PFSK-1 (cell line): ENCODE measurements at regions not wholly inside any gene's neighbourhood (a gene's known extent, or its start where the extent isn't known, plus 50 kb on each side); places are given as distances from the start of the nearest gene placed in this dataset.

Experiments
- FOXP2 ChIP-seq: optimal IDR thresholded peaks from 2 replicates; pipeline ENCODE3; 2011; ENCODE audit warnings: borderline replicate concordance, control low read depth, inconsistent platforms; ENCODE audit not compliant: insufficient read depth; ENCODE audit errors: extremely low read length, extremely low read depth
- POLR2AphosphoS5 ChIP-seq: IDR thresholded peaks from 2 replicates; pipeline ENCODE4 v1.6.1; 2012; ENCODE audit warnings: low read depth, mild to moderate bottlenecking, control low read depth, low read length, moderate library complexity
- SIN3A ChIP-seq: IDR thresholded peaks from 2 replicates; pipeline ENCODE4 v1.6.1; 2012; ENCODE audit warnings: mild to moderate bottlenecking, low read length, moderate library complexity, borderline replicate concordance; ENCODE audit not compliant: insufficient read depth
- TAF1 ChIP-seq: IDR thresholded peaks from 2 replicates; pipeline ENCODE4 v1.6.1; 2012; ENCODE audit warnings: low read length, control low read depth, borderline replicate concordance; ENCODE audit not compliant: insufficient read depth
- TF ChIP-seq, protein P1 (sequence below), 2 experiments: IDR thresholded peaks; 2 replicates each; pipeline versions ENCODE4 v1.6.1 to v1.8.0; 2011 to 2012; ENCODE audit warnings: low read depth in 2 of 2, low read length in 2 of 2, control low read depth in 1 of 2, inconsistent platforms in 1 of 2, mild to moderate bottlenecking in 1 of 2, moderate library complexity in 1 of 2; ENCODE audit not compliant: insufficient read depth in 1 of 2

- TF ChIP-seq, protein P1, sequence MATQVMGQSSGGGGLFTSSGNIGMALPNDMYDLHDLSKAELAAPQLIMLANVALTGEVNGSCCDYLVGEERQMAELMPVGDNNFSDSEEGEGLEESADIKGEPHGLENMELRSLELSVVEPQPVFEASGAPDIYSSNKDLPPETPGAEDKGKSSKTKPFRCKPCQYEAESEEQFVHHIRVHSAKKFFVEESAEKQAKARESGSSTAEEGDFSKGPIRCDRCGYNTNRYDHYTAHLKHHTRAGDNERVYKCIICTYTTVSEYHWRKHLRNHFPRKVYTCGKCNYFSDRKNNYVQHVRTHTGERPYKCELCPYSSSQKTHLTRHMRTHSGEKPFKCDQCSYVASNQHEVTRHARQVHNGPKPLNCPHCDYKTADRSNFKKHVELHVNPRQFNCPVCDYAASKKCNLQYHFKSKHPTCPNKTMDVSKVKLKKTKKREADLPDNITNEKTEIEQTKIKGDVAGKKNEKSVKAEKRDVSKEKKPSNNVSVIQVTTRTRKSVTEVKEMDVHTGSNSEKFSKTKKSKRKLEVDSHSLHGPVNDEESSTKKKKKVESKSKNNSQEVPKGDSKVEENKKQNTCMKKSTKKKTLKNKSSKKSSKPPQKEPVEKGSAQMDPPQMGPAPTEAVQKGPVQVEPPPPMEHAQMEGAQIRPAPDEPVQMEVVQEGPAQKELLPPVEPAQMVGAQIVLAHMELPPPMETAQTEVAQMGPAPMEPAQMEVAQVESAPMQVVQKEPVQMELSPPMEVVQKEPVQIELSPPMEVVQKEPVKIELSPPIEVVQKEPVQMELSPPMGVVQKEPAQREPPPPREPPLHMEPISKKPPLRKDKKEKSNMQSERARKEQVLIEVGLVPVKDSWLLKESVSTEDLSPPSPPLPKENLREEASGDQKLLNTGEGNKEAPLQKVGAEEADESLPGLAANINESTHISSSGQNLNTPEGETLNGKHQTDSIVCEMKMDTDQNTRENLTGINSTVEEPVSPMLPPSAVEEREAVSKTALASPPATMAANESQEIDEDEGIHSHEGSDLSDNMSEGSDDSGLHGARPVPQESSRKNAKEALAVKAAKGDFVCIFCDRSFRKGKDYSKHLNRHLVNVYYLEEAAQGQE (IDR thresholded peaks at IDR 0.05; ENCODE audit: insufficient read depth in 1 of 2, low read depth in 2 of 2, low read length in 2 of 2): no peak
- TF ChIP-seq SIN3A: no peak
- TF ChIP-seq POLR2AphosphoS5: no peak
- no peak for TF ChIP-seq FOXP2
Observed at GRCh38 chr1:81510701-81511100, 290.0 kb upstream of the ADGRL2 start.

DNA sequence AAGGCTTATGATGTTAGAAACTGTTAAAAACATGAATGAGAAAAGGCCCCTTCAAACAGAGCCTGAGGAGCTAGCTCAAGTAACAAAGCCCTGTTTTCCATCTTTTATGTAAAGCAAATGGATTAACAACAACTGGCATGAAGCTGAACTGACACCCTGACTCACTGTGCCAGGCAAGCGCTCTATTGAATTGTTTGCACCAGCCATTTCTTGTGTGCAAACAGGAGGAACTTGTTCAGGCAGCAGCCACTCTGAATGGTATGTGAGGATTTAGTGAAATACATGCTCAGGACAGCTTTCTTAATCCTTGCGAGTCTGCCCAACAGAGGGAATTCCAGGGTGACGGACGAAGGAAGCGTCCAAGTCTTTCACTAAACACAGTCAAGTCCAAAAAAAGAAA, 291.1 kb upstream of the ADGRL2 start:
- TF ChIP-seq, protein P1 (IDR thresholded peaks at IDR 0.05; ENCODE audit: insufficient read depth in 1 of 2, low read depth in 2 of 2, low read length in 2 of 2): no peak
- TF ChIP-seq POLR2AphosphoS5 (no peak), FOXP2 (no peak), TAF1 (no peak), SIN3A (no peak)

GRCh38 chr1:81506699-81507098, 294.0 kb upstream of the ADGRL2 start:
- no peak for TF ChIP-seq SIN3A
- no peak for TF ChIP-seq TAF1
- TF ChIP-seq POLR2AphosphoS5: no peak
- TF ChIP-seq, protein P1 (IDR thresholded peaks at IDR 0.05; ENCODE audit: insufficient read depth in 1 of 2, low read depth in 2 of 2, low read length in 2 of 2): no peak
- TF ChIP-seq FOXP2: no peak

- TF ChIP-seq, protein P1 (IDR thresholded peaks at IDR 0.05; ENCODE audit: insufficient read depth in 1 of 2, low read depth in 2 of 2, low read length in 2 of 2): no peak
- TF ChIP-seq FOXP2: no peak
- no peak for TF ChIP-seq SIN3A
- no peak for TF ChIP-seq TAF1
- no peak for TF ChIP-seq POLR2AphosphoS5
Observed at GRCh38 chr1:81505831-81506230, 294.9 kb upstream of the ADGRL2 start.

GRCh38 chr1:81499487-81499886, 301.2 kb upstream of the ADGRL2 start:
- TF ChIP-seq, protein P1 (IDR thresholded peaks at IDR 0.05; ENCODE audit: insufficient read depth in 1 of 2, low read depth in 2 of 2, low read length in 2 of 2): no peak
